Activated CD4-positive, alpha-beta T cell treated with anti-CD3 and anti-CD28 coated beads, Interleukin-2, amount 50 U/mL, for 16 hours (primary cell): ENCODE measurements at regions not wholly inside any gene's neighbourhood (a gene's known extent, or its start where the extent isn't known, plus 50 kb on each side); places are given as distances from the start of the nearest gene placed in this dataset.

Source experiments
- DNase-seq: peaks from one replicate; pipeline ENCODE4 v3.0.0-alpha.2; 2020

- no peak for DNase-seq
These were observed 131.2 kb downstream of the TMEM18 start for GRCh38 chr2:545711-546650.

GRCh38 chr2:545228-545627 is 132.0 kb downstream of the TMEM18 start:
- DNase-seq, result no peak

GRCh38 chr2:538646-539045 is 138.6 kb downstream of the TMEM18 start:
- no peak for DNase-seq

- DNase-seq, result no peak
These were observed 142.0 kb downstream of the TMEM18 start for GRCh38 chr2:535222-535621.

GRCh38 chr2:529852-530251 is 147.4 kb downstream of the TMEM18 start:
- no peak for DNase-seq

GRCh38 chr2:529424-529823 is 147.8 kb downstream of the TMEM18 start:
- DNase-seq, result no peak

- no peak for DNase-seq
These were observed 149.6 kb downstream of the TMEM18 start for GRCh38 chr2:527581-527980.

GRCh38 chr2:526918-527317 is 150.3 kb downstream of the TMEM18 start:
- no peak for DNase-seq

- no peak for DNase-seq
These were observed 151.6 kb downstream of the TMEM18 start for GRCh38 chr2:525611-526010.

- no peak for DNase-seq
These were observed 152.2 kb downstream of the TMEM18 start for GRCh38 chr2:525021-525420.

GRCh38 chr2:524442-524841 is 152.8 kb downstream of the TMEM18 start:
- no peak for DNase-seq

- DNase-seq, result no peak
These were observed 153.4 kb downstream of the TMEM18 start for GRCh38 chr2:523698-524270.

- no peak for DNase-seq
These were observed 154.4 kb downstream of the TMEM18 start for GRCh38 chr2:522776-523175.

GRCh38 chr2:521853-522530 is 155.2 kb downstream of the TMEM18 start:
- DNase-seq, result no peak

- no peak for DNase-seq
These were observed 156.4 kb downstream of the TMEM18 start for GRCh38 chr2:520663-521340.

GRCh38 chr2:516944-517343 is 160.3 kb downstream of the TMEM18 start:
- DNase-seq, result no peak

GRCh38 chr2:516131-516530 is 161.1 kb downstream of the TMEM18 start:
- no peak for DNase-seq

- no peak for DNase-seq
These were observed 161.6 kb downstream of the TMEM18 start for GRCh38 chr2:515441-516127.

- DNase-seq, result no peak
These were observed 163.1 kb downstream of the TMEM18 start for GRCh38 chr2:513981-514706.

- no peak for DNase-seq
These were observed 166.4 kb downstream of the TMEM18 start for GRCh38 chr2:510839-511238.

- DNase-seq, result no peak
These were observed 167.3 kb downstream of the TMEM18 start for GRCh38 chr2:509888-510287.

GRCh38 chr2:508121-508520 is 169.1 kb downstream of the TMEM18 start:
- no peak for DNase-seq
